Pancreas (tissue), 10 donors: ENCODE measurements at regions not wholly inside any gene's neighbourhood (a gene's known extent, or its start where the extent isn't known, plus 50 kb on each side); places are given as distances from the start of the nearest gene placed in this dataset.
A peak's percentile ranks its signal among the peaks of the same experiment; 100 is the strongest.

ENCODE experiments used
- ATAC-seq, 4 donors: fragments of 200-7000 bp; cut with Tn5 transposase; one replicate each; pipeline versions ENCODE4 v1.8.0 to v1.9.1; 2020; ENCODE audit warnings: mild to moderate bottlenecking in 4 of 4, moderate library complexity in 4 of 4
- DNase-seq, 6 donors: peaks; one replicate each; pipeline ENCODE4 v3.0.0-alpha.2; 2020
- FAIRE-seq: peaks from 2 replicates; lab custom pipeline; 2012; peaks lifted over from hg19 to GRCh38; lab: Jason Lieb, UNC
- H3K27ac ChIP-seq, 4 donors: fragments of 200-600 bp; sonication (generic); 1 replicate in 3 of 4; 2 replicates in 1 of 4; pipeline versions ENCODE4 v1.5.0 to v1.8.0; 2020
- H3K27me3 ChIP-seq, 4 donors: fragments of 200-600 bp; one replicate each; pipeline ENCODE4 v1.8.0; 2021
- H3K36me3 ChIP-seq, 3 donors: fragments of 200-600 bp; sonication (generic) in 1 of 3; one replicate each; pipeline versions ENCODE4 v1.5.0 to v1.8.0; 2020 to 2021
- H3K4me1 ChIP-seq, 3 donors: fragments of 200-600 bp; one replicate each; pipeline ENCODE4 v1.8.0; 2021
- H3K4me3 ChIP-seq, 4 donors: fragments of 200-600 bp; sonication (generic) in 2 of 4; one replicate each; pipeline versions ENCODE4 v1.5.0 to v1.8.0; 2020 to 2021
- H3K9me3 ChIP-seq, 4 donors: fragments of 200-600 bp; one replicate each; pipeline ENCODE4 v1.8.0; 2021
- CTCF ChIP-seq, 4 donors: fragments of 200-600 bp; sonication (generic) in 3 of 4; IDR thresholded peaks; one replicate each; pipeline versions ENCODE4 v1.5.0 to v1.8.0; 2021; ENCODE audit warnings: antibody characterized with exemption in 4 of 4
- WGBS, 2 donors: extraction: QIAGEN DNeasy Blood & Tissue Kit; methylation state at CpG; one replicate each; pipeline ENCODE4 v1.1.7; 2013; 5-methylcytosine and 5-hydroxymethylcytosine counted together
- intact Hi-C, 3 donors: fragments of 100-400 bp; cut with DNase I; formaldehyde crosslinking; loops; one replicate each; pipeline versions ENCODE4 v1.11.1 to v1.14.2; 2022
- donor health status: healthy with polysubstance abuse.
- donor health status: DM: no; HTN: no; CAD: no; lungs with moderate emphysema.
- donor health status: DM: no; HTN: no; CAD: no.
- donor health status: control.
- donor health status: control.
- donor health status: Bipolar disorder and iron deficiency.
- donor health status: DM: yes; HTN: yes; CAD: no.
- donor health status: DM: no; HTN: no; CAD: no.
- donor health status: DM: no; HTN: no; CAD: no.
- donor health status: DM: yes; HTN: yes; CAD: no.

GRCh38 chr2:58899692-58900091 lies 658.6 kb upstream of the FANCL start:
- DNase-seq, result no peak
- TF ChIP-seq CTCF (IDR thresholded peaks at IDR 0.05), result no peak
- H3K9me3 ChIP-seq, result no peaks in the 10 kb centered on the region
- intact Hi-C loops, result no loop called here
- H3K4me1 ChIP-seq, result no peaks in the 10 kb centered on the region
- no peak overlapping the region for H3K27ac ChIP-seq
- no peaks in the 10 kb centered on the region for H3K27me3 ChIP-seq
- no peaks in the 10 kb centered on the region for H3K36me3 ChIP-seq
- no peak overlapping the region for H3K4me3 ChIP-seq
- FAIRE-seq, result no peak
- WGBS, 2 donors, result 81 to 85% methylated on average over 6 of the region's 6 CpGs
- ATAC-seq, result no peak

GRCh38 chr2:58896638-58897037 lies 655.5 kb upstream of the FANCL start:
- no peak for FAIRE-seq
- no peak for TF ChIP-seq CTCF (IDR thresholded peaks at IDR 0.05)
- intact Hi-C loops, result no loop called here
- no peak overlapping the region for H3K27ac ChIP-seq
- H3K36me3 ChIP-seq, result no peaks in the 10 kb centered on the region
- no peaks in the 10 kb centered on the region for H3K27me3 ChIP-seq
- H3K4me1 ChIP-seq, result no peaks in the 10 kb centered on the region
- no peak overlapping the region for H3K4me3 ChIP-seq
- H3K9me3 ChIP-seq, result no peaks in the 10 kb centered on the region
- ATAC-seq, result no peak
- DNase-seq, result no peak
- 60 to 66% methylated on average over 3 of the region's 3 CpGs for WGBS, 2 donors

- intact Hi-C loops, result no loop called here
- 64 to 71% methylated on average over 4 of the region's 4 CpGs for WGBS, 2 donors
- no peak for TF ChIP-seq CTCF (IDR thresholded peaks at IDR 0.05)
- Histone ChIP-seq H3K27ac (no peak overlapping the region), H3K4me1 (no peaks in the 10 kb centered on the region), H3K4me3 (no peak overlapping the region), H3K27me3 (no peaks in the 10 kb centered on the region), H3K36me3 (no peaks in the 10 kb centered on the region), H3K9me3 (no peaks in the 10 kb centered on the region)
- no peak for DNase-seq
- ATAC-seq, result peak in 1 of 4 donors; percentile 23
- FAIRE-seq, result no peak
These were observed 654.7 kb upstream of the FANCL start for GRCh38 chr2:58895857-58896256.

- no peak overlapping the region for H3K27ac ChIP-seq
- no peaks in the 10 kb centered on the region for H3K4me1 ChIP-seq
- ATAC-seq, result no peak
- FAIRE-seq, result no peak
- no peaks in the 10 kb centered on the region for H3K27me3 ChIP-seq
- DNase-seq, result no peak
- H3K36me3 ChIP-seq, result no peaks in the 10 kb centered on the region
- no peak for TF ChIP-seq CTCF (IDR thresholded peaks at IDR 0.05)
- intact Hi-C loops, result no loop called here
- no peak overlapping the region for H3K4me3 ChIP-seq
- no peaks in the 10 kb centered on the region for H3K9me3 ChIP-seq
- 75 to 84% methylated on average over 14 of the region's 14 CpGs for WGBS, 2 donors
These were observed 652.7 kb upstream of the FANCL start for GRCh38 chr2:58893656-58894351.

- no peak for ATAC-seq
These were observed 650.8 kb upstream of the FANCL start for GRCh38 chr2:58891828-58892377.

More at GRCh38 chr2:58891828-58892377, 650.8 kb upstream of the FANCL start:
- Histone ChIP-seq H3K27ac (no peak overlapping the region), H3K27me3 (no peaks in the 10 kb centered on the region), H3K9me3 (no peaks in the 10 kb centered on the region), H3K36me3 (no peaks in the 10 kb centered on the region), H3K4me1 (no peaks in the 10 kb centered on the region), H3K4me3 (no peak overlapping the region)
- TF ChIP-seq CTCF (IDR thresholded peaks at IDR 0.05), result no peak
- 22 to 25% methylated on average over 4 of the region's 4 CpGs for WGBS, 2 donors
- FAIRE-seq (no peak), DNase-seq (no peak)
- intact Hi-C loops, result no loop called here
